ENCODE measurements at regions not wholly inside any gene's neighbourhood (a gene's known extent, or its start where the extent isn't known, plus 50 kb on each side); places are given as distances from the start of the nearest gene placed in this dataset.

DNA sequence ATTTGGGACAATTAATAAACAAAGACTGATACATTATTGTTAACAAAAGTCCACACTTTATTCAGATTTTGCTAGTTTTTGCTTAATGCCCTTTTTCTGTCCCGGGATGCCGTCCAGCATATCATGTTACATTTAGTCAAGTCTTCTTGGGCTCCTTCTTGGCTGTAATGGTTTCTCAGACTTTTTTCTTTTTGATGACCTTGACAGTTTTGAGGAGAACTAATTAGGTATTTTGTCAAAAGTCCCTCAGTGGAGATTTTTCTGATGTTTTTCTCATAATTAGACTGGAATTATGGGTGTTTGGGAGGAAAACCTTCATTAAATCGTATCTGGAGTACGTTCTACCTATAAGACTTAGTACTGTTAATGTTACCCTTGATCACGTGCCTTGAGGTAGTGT, 177.2 kb downstream of the MCHR2 start:
- TF ChIP-seq NFIC (IDR thresholded peaks at IDR 0.05) (no peak), TAF1 (IDR thresholded peaks at IDR 0.05; ENCODE audit: low read depth) (no peak), EGR1 (IDR thresholded peaks at IDR 0.05) (no peak), YY1 (IDR thresholded peaks at IDR 0.05; ENCODE audit: low read depth) (no peak), ZBTB7A (IDR thresholded peaks at IDR 0.05; ENCODE audit: low read depth) (no peak), FOXM1 (IDR thresholded peaks at IDR 0.05; ENCODE audit: borderline replicate concordance, low read depth) (no peak), CEBPB (IDR thresholded peaks at IDR 0.05) (no peak), TEAD4 (IDR thresholded peaks at IDR 0.05) (no peak), CREB1 (IDR thresholded peaks at IDR 0.05; ENCODE audit: low read depth) (no peak), TCF12 (IDR thresholded peaks at IDR 0.05; ENCODE audit: low read depth) (no peak), EP300 (IDR thresholded peaks at IDR 0.05; ENCODE audit: borderline replicate concordance) (no peak), RAD21 (IDR thresholded peaks at IDR 0.05; ENCODE audit: low read depth) (no peak)
- TF ChIP-seq, protein P1, sequence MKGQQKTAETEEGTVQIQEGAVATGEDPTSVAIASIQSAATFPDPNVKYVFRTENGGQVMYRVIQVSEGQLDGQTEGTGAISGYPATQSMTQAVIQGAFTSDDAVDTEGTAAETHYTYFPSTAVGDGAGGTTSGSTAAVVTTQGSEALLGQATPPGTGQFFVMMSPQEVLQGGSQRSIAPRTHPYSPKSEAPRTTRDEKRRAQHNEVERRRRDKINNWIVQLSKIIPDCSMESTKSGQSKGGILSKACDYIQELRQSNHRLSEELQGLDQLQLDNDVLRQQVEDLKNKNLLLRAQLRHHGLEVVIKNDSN (IDR thresholded peaks at IDR 0.05), result no peak
- TF ChIP-seq, protein P2, sequence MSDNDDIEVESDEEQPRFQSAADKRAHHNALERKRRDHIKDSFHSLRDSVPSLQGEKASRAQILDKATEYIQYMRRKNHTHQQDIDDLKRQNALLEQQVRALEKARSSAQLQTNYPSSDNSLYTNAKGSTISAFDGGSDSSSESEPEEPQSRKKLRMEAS (IDR thresholded peaks at IDR 0.05), result no peak
- TF ChIP-seq, protein P3, sequence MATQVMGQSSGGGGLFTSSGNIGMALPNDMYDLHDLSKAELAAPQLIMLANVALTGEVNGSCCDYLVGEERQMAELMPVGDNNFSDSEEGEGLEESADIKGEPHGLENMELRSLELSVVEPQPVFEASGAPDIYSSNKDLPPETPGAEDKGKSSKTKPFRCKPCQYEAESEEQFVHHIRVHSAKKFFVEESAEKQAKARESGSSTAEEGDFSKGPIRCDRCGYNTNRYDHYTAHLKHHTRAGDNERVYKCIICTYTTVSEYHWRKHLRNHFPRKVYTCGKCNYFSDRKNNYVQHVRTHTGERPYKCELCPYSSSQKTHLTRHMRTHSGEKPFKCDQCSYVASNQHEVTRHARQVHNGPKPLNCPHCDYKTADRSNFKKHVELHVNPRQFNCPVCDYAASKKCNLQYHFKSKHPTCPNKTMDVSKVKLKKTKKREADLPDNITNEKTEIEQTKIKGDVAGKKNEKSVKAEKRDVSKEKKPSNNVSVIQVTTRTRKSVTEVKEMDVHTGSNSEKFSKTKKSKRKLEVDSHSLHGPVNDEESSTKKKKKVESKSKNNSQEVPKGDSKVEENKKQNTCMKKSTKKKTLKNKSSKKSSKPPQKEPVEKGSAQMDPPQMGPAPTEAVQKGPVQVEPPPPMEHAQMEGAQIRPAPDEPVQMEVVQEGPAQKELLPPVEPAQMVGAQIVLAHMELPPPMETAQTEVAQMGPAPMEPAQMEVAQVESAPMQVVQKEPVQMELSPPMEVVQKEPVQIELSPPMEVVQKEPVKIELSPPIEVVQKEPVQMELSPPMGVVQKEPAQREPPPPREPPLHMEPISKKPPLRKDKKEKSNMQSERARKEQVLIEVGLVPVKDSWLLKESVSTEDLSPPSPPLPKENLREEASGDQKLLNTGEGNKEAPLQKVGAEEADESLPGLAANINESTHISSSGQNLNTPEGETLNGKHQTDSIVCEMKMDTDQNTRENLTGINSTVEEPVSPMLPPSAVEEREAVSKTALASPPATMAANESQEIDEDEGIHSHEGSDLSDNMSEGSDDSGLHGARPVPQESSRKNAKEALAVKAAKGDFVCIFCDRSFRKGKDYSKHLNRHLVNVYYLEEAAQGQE (IDR thresholded peaks at IDR 0.05; ENCODE audit: low read depth), result no peak

DNA sequence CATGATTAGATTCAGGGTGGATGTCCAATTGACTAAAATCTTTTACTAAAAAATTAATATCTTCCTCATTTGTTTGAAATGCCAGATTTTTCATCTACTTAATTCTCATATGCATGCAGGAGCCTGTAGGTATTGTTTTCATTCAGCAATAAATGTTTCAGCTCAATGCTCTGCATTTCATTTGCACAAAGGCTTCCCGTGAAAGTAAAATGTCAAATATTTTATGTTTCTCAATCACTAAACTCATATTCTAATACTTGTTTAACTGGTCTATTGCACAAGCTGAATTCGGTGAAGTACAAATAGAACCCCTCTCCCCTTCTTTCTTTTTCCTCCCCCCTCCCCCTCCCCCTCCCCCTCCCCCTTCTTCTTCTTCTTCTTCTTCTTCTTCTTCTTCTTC, 175.9 kb downstream of the MCHR2 start:
- TF ChIP-seq RAD21 (IDR thresholded peaks at IDR 0.05; ENCODE audit: low read depth), result no peak
- TF ChIP-seq, protein P1 (IDR thresholded peaks at IDR 0.05), result no peak
- no peak for TF ChIP-seq TAF1 (IDR thresholded peaks at IDR 0.05; ENCODE audit: low read depth)
- no peak for TF ChIP-seq YY1 (IDR thresholded peaks at IDR 0.05; ENCODE audit: low read depth)
- TF ChIP-seq TCF12 (IDR thresholded peaks at IDR 0.05; ENCODE audit: low read depth), result no peak
- no peak for TF ChIP-seq EP300 (IDR thresholded peaks at IDR 0.05; ENCODE audit: borderline replicate concordance)
- TF ChIP-seq NFIC (IDR thresholded peaks at IDR 0.05), result no peak
- TF ChIP-seq, protein P2 (IDR thresholded peaks at IDR 0.05), result no peak
- TF ChIP-seq ZBTB7A (IDR thresholded peaks at IDR 0.05; ENCODE audit: low read depth), result no peak
- no peak for TF ChIP-seq EGR1 (IDR thresholded peaks at IDR 0.05)
- no peak for TF ChIP-seq TEAD4 (IDR thresholded peaks at IDR 0.05)
- TF ChIP-seq CREB1 (IDR thresholded peaks at IDR 0.05; ENCODE audit: low read depth), result no peak
- TF ChIP-seq FOXM1 (IDR thresholded peaks at IDR 0.05; ENCODE audit: borderline replicate concordance, low read depth), result no peak
- TF ChIP-seq, protein P3 (IDR thresholded peaks at IDR 0.05; ENCODE audit: low read depth), result no peak
- no peak for TF ChIP-seq CEBPB (IDR thresholded peaks at IDR 0.05)

DNA sequence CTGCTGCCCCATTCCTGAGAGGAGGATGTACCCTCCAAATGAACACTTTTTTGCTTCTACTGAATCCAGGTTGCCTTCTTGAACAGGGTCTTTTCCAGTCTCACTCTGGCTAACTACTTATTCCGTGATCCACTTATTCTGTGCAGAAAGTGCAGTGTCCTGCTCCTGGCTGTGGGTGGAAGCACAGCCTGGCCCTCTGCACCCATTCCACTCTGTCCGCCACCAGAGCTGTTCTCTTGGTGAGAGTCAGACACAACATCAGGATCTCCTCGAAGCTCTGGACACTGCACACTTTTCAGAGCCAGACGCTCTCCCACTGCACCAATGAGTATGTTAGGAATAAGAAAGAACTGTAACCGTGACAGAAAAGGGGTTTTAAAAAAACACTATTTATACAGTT, 174.2 kb downstream of the MCHR2 start:
- TF ChIP-seq EP300 (IDR thresholded peaks at IDR 0.05; ENCODE audit: borderline replicate concordance), result no peak
- TF ChIP-seq ZBTB7A (IDR thresholded peaks at IDR 0.05; ENCODE audit: low read depth), result no peak
- no peak for TF ChIP-seq EGR1 (IDR thresholded peaks at IDR 0.05)
- TF ChIP-seq, protein P3 (IDR thresholded peaks at IDR 0.05; ENCODE audit: low read depth), result no peak
- TF ChIP-seq TCF12 (IDR thresholded peaks at IDR 0.05; ENCODE audit: low read depth), result no peak
- TF ChIP-seq NFIC (IDR thresholded peaks at IDR 0.05), result no peak
- TF ChIP-seq CREB1 (IDR thresholded peaks at IDR 0.05; ENCODE audit: low read depth), result no peak
- no peak for TF ChIP-seq CEBPB (IDR thresholded peaks at IDR 0.05)
- TF ChIP-seq YY1 (IDR thresholded peaks at IDR 0.05; ENCODE audit: low read depth), result no peak
- no peak for TF ChIP-seq TAF1 (IDR thresholded peaks at IDR 0.05; ENCODE audit: low read depth)
- TF ChIP-seq, protein P1 (IDR thresholded peaks at IDR 0.05), result no peak
- no peak for TF ChIP-seq RAD21 (IDR thresholded peaks at IDR 0.05; ENCODE audit: low read depth)
- no peak for TF ChIP-seq FOXM1 (IDR thresholded peaks at IDR 0.05; ENCODE audit: borderline replicate concordance, low read depth)
- TF ChIP-seq, protein P2 (IDR thresholded peaks at IDR 0.05), result no peak
- TF ChIP-seq TEAD4 (IDR thresholded peaks at IDR 0.05), result no peak
